ENCODE measurements at regions not wholly inside any gene's neighbourhood (a gene's known extent, or its start where the extent isn't known, plus 50 kb on each side); places are given as distances from the start of the nearest gene placed in this dataset.
"Not testable (repeated sequence)": the region's sequence is repeated elsewhere in the genome, so short reads cannot be mapped to it uniquely, and the experiment has no call there.

DNA sequence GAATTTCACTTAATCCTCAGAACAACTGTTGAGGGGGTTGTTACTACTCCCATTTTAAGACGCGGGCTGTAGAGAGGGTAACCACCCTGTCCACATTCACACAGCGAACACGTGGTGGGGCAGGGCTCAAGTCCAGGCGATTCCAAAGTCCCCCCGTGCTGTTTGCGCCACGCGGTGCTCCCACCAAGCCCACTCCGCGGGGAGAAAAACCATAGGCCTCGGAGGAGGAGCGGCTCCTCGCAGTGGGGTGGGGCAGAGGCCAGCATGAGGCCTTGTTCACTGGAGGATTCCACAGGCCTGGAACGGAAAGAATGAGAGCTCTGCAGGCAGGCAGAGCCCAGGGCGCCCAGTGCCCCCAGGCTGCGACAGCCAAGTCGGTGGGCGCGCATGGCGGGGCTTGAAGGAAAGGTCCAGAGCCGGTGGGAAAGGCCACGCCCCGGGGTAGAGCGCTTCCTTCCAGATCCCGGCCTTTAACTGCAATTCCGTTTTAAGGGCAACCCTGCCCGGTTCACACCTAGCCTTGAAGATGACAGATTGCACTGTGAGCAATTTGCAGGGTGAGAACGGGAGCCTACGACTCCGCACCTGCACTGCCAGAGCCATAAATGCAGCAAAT is 161.8 kb upstream of the TBL1XR1 start:
- peak; percentile 77 for DNase-seq

DNA sequence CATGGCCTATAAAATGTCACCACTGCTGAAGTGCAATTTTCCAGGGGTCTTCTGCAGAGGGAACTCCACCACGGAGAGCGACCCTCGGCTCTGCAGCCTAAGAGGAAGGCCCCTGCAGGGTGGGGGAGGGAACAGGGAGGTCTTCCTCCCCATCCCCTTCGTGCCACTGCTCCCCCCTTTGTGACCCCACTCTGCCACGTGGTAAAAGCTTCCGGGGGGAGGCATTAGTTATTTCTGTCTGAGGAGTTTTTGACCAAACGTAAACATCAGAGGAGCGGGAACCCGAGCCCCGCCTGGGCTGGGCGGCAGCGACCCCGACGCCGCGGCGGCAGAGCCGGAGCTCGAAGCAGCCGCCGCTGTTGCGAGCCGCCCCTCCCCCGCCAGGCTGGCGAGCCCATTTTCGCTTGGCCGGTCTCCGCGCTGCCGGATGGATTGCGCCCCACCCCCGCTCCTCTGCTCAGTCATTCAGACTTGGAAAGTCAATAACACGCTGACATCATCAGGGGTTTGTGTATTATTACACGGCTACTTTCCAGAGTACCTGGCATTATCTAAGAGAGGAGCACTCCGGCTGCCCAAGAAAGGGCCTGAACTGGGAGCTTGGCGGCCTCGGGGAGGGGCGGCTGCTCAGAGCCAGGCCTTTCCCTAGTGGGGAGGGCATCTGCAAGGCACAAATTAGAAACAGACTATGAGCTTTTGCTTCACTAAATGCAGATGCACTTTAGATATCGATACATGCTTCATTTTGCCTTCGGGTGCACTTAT is 162.5 kb upstream of the TBL1XR1 start:
- DNase-seq: peak; percentile 100

DNA sequence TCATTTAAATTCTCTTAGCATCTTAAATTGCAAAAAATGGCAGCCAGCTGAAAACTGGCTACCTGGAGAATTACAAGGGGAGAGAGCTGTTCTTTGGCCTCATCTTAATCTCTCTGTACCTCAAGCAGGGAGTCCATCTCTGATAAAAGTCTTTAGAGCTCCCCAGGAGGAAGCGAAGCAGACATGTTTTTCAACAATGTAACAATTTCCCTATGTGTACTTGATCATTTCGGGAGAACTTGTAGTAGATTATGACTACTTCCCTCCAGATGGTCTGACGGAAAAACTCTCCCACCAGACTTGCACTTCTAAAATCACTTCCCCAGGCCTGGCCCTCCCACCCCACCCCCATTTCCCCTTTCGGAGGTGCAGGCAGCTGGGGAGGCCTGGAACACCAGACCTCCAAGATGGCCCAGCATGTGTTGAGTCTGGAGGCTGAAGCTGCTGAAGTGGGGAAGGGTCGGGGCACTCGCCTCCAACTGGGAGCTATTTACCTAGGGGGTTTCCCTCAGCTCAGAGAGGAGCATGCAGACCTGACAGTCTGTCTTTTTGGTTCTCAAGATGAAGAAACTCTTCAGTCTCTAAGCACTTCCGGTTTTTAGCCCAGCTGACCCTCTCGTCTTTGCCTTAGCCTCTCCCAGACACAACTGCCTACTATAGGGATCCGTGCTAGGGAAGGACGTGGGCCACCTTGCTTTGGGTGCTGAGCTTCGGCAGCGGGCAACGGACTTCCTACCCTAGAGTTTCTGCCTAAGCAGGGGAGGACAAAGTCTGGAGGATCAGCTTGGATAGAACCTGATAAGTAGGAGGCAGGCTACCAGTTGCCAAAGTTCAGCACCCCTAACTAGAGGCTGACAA is 164.0 kb upstream of the TBL1XR1 start:
- no peak for DNase-seq

DNA sequence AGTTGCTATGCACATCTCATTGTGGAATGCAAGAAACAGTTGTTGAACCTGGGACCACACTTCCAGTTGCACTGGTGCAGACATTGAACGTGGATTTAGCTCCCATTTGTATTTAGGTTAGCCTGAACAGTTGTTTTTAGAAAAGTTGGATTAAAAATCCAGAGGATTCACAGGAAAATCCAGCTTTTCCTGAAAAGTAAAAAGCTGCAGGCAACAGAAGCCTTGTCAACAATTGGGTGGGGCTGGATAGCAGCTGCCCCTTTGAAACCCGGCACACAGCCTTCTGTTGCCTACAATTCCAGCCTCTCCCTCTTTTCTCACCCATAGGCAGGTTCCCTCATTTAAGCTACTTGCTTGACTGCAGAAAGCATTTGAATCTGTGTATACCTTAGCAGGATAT is 165.3 kb upstream of the TBL1XR1 start:
- no peak for DNase-seq

DNA sequence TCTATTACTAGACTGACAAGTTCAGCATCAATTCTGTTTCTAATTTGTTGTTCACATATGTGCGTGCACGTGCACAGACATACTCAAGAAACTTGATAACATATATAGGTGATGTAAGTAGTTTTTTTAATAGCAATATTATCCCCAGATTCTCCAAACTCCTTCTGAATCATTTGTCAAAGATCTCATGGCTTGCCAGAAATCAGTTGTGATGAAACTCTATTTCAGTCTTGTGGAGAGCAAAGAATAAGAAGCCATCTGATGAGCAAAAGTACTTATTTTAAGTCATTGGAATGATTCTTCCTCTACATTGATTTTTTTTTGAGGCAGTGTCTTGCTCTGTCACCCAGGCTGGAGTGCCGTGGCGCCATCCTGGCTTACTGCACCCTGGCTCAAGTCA is 167.0 kb upstream of the TBL1XR1 start:
- no peak for DNase-seq

DNA sequence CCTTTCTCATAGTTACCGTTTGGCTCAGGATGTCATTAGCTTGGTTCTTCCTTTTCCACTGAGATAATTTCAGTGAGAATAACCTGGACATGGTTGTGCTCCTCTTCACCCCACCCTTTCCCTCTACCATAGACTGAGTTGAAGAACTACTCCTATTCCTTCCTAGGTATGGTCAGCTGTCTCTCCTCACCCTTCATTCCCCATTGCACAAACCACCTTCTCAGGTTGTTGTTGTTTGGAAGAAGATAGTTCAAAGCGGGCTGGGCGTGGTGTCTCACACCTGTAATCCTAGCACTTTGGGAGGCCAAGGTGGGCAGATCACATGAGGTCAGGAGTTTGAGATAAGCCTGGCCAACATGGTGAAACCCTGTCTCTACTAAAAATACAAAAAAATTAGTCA is 168.0 kb upstream of the TBL1XR1 start:
- DNase-seq: not testable (repeated sequence)

DNA sequence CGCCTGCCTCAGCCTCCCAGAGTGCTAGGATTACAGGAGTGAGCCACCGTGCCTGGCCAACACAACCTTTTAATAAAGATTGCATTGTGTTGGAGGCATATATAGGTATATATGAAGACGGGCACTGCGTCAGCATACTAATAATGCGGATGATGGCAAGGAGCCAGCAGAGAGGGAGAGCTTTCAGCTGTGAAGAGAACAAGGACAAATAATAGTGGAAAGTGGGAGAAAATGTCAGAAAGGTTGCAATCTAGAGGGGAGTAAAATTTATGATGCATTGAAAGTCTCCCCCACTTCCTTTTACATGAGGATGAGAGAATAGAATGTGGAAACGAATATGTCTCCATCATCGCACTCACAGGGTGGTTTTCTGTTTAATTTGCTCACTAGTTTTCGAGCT is 170.5 kb upstream of the TBL1XR1 start:
- no peak for DNase-seq

DNA sequence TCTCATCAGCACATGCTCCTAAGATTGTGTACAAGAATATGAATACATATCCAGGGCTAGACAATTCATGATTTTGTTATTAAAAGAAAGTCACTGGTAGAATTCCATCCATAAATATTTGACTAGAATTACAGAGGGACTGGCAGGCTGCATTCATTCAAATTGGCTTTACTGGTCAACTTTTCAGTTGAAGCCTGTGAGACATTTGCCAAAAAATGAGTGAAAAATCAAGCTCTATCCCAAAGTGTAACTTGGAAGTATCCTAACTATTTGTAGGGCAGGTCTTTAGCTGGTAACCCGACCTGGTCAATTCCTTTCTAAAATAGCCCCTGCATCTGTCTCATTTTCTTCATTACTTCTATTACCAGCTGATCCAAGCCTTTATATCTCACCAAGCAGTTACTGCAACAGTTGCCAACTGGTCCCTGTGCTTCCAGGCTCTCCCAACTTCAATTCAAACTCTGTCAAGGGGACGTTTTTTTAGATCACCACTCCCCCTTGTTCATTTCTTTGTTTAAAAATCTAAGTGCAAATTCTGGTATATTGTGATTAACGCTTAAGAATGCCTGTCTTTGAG is 173.1 kb upstream of the TBL1XR1 start:
- DNase-seq: no peak

DNA sequence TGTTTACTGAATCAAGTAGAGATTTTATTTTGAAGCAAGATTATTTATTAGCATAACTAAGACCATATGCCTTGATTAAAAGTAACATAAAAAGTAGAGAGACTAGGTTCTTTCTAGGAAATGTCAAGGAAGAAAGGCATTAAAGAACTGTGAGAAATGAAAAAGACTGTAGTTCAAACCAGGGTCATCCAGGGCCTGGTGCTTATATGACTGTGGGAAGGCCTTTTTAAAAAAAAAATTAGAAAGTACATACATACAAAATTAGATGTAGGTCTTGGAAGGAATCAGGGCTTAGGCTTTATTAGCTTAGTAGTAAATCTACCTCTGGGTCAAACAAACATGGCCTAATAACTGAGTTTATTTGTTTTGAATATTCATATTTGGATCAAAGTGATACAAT is 173.9 kb upstream of the TBL1XR1 start:
- no peak for DNase-seq

DNA sequence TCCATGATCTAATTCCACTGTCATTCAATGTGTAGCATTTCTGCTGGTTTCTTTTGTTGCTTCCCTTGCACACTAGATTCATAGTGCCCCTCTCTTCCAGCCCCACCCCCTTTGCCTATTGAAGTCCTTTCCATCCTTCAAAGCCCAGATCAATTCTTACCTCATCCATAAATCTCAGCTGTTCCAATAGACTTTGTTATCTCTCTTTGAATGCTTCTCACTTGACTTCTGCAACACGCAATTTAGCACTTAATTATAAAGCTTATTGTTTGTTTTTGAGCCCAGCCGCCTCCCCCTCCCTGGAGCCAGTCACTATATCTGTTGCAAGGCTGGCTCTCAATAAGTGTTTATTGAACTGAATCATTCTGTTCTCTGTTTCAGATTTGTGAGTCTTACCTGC is 174.6 kb upstream of the TBL1XR1 start:
- DNase-seq: peak; percentile 87

DNA sequence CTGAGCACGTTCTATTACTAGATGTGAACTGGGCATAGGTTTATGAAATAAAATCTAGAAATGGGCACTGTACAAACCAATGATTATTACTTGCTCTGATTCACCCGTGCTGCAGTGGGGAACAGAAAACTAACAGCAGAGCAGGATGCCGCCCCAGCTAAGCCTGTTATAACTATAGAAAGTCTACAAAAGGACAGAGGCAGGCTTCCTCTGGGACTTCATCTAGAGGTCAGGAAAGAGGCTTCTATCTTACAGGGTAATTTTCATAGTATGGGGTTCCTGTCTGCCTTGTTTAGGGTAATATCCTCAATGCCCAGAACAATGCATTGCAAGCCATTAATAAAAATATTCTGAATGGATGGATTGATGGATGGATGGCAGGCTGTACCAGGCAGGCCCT is 177.0 kb upstream of the TBL1XR1 start:
- DNase-seq: no peak

DNA sequence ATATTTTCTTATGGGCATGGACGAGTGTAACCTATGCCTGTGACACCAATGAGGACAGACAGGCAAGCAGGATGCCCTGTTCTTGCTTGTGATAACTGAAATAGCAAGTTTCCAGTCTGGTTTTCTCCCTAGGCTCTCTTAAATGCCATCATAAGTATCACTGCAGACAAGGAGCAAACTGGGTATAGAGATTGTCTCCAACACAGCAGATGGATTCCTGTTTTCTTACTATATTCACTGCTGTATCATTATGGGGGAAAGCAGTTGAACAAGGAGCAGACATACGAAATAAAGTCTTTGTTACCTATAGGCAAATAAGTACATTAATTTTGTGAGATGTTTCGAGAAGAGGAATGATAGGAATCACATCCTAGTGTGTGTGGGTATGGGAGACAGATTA is 178.0 kb upstream of the TBL1XR1 start:
- DNase-seq: no peak

DNA sequence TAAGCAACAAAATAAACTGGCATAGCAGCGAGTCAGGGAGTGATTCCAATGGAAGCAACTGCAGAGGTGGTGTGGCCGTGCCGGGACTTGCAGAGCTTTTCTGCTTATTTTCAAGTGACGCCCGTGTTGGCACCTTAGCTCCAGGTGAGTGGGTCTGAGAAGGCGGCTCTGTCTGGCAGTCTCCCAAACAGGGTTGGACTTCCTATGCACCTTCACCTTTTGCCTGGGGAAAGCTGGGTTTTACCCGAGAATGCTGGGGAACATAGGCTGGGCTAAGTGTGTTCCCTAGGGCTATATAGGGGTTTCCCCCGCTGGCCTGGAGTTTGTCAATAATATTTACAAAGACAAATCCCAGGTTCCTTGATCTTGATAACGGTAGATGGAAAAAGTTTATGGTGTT is 179.9 kb upstream of the TBL1XR1 start:
- DNase-seq: peak; percentile 39

DNA sequence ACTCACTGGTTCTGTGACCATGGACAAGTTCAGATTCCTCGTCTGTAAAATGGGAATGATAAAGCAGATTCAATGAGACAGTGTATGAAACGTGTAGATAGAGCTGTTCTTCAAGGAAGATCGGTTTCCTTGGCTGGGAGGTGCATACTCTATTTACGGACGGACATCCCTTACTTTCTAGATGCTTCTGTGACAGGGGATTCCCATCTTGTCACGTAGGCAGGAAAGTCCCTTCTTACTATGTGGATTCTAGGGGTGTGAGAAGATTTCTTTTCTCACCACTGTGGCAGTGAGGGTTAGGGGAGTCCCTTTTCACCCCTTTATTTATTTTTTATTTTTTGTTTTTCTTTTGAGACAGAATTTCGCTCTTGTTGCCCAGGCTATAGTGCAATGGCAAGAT is 180.9 kb upstream of the TBL1XR1 start:
- no peak for DNase-seq

DNA sequence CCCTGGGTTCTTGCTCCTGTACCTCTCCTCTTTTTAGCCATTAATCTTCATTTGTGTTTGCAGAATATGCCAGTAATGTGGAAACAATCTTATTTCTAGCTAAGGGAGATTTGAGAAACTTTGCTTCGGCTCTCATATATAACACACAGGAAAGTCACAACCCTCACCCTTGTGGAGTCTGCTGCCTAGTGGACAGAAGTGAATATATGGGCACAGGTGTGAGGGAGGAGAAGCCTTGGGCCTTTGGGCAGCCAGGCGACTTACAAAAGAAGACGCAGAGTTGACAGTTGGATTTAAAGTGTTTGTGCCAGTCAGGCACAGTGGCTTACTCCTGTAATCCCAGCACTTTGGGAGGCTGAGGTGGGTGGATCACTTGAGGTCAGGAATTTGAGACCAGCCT is 181.8 kb upstream of the TBL1XR1 start:
- DNase-seq: no peak

DNA sequence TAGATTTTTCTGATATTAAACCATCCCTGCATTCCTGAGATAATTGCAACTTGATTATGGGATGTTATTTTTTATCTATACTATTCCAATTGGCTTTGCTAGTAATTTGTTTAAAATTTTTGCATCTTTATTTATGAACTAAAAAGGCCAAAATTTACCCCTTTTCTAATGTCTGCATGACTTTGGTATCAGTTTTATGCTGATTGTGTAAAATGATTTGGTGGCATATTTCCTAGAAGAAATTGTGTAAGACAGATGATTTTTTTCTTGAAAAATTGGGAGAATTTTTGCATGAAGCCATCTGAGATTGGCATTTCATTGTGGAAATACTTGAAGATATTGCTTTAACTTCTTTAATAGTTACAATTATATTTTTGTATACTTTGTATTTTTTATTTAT is 183.8 kb upstream of the TBL1XR1 start:
- DNase-seq: no peak

DNA sequence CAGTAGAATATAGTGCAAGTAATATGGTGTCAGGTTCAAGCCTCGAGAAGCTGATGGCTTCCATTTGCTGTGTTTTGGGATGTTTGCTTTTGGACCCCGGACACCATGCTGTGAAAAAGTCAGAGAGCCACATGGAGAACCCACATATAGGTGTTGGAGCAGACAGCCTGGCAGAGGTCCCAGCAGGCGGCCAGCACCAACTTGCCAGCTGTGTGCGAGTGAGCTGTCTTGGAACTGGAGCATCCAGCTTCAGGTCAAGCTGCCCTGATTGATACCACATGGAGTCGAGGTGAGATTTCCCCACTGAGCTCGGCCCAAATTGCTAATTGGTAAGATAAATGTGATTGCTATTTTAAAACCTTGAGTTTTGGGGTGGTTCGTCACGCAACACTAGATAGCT is 185.7 kb upstream of the TBL1XR1 start:
- DNase-seq: no peak

DNA sequence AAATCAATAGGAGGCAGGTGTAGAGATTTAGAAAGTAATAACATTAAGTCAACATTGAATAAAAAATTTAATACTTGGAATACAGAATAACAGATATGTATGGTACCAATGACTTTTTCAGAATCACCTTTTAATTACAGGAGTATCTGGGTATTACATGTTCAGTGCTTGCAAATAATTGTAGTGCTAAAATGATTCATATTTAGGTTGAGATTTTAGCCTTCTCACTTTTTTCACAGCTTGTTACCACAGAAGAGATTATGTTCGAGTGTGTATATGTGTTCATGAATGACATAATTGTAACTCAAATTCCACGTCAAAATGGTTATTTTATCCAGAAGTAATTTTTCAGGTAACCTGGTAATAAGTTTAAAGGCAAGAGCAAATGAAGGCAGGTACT is 187.9 kb upstream of the TBL1XR1 start:
- DNase-seq: no peak

DNA sequence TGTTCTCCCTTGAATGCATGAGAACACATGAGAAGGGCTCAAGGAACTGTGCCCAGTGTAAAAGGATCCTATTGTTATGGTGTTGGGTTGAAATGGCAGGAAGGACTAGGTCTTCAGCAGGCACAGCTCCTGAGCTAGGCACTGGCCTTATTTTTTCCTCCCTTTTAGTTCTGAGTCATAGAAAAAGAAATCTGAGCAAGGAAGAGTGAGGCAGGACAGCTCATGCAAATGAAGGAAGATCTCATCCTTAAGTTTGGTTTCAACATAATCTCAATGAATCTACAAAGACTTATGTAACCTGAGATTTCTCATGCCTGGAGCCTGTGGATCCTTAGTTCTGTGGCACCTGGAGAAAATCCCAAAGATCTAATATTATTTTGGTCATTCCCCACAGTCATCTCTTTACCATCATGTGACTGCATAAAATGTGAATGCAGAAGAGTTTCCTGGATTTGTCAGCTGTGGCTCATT is 188.6 kb upstream of the TBL1XR1 start:
- no peak for DNase-seq

DNA sequence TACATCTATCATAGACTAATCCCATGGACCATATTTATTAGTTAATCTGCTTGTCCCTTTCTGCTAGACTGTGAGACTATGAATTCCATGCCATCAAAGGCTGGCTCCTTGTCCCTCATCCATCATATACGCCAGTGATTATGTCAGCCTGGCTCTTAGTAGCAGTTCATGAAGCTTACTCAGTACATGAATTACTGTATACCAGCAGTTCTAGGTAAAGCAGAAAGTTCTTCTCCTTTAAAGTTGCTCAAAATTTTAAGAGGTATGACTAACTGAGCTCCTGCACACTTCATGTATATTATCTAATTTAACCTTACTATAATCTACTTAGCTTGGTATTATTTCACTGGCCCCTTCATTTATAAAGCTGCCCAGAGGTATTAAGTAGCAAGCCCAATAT is 190.9 kb upstream of the TBL1XR1 start:
- DNase-seq: no peak

DNA sequence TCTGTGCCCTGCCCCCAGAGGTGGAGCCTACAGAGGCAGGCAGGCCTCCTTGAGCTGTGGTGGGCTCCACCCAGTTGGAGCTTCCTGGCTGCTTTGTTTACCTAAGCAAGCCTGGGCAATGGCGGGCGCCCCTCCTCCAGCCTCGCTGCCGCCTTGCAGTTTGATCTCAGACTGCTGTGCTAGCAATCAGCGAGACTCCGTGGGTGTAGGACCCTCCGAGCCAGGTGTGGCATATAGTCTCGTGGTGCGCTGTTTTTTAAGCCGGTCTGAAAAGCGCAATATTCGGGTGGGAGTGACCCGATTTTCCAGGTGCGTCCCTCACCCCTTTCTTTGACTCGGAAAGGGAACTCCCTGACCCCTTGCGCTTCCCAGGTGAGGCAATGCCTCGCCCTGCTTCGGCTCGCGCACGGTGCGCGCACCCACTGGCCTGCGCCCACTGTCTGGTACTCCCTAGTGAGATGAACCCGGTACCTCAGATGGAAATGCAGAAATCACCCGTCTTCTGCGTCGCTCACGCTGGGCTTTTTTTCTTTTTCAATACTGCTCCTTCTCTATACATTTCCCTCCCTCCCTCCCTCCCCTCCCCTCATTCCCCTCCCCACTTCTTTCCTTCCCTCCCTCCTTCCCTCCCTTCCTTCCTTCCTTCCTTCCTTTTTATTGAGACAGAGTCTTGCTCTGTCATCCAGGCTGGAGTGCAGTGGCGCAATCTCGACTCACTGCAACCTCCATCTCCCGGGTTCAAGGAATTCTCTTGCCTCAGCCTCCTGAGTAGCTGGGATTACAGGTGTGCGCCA is 197.1 kb upstream of the TBL1XR1 start:
- DNase-seq: not testable (repeated sequence)

DNA sequence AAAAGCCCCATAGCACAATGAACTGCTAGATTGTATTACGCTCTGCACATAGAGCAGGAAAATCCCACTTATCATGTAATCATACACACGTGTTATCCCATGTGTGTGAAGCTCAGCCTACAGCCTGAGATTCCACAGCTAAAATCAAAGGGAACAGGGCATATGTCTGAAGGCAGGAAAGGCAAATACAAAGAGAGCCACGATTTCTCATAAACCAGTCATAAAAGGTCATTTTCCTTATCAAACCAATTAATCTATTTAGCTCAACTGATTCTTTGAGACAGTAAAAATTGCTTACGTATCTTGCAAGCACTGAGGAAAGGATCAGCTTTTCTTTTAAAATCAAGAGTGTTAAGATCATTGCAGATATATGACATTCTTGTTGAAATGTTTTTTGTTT is 199.5 kb upstream of the TBL1XR1 start:
- DNase-seq: no peak

DNA sequence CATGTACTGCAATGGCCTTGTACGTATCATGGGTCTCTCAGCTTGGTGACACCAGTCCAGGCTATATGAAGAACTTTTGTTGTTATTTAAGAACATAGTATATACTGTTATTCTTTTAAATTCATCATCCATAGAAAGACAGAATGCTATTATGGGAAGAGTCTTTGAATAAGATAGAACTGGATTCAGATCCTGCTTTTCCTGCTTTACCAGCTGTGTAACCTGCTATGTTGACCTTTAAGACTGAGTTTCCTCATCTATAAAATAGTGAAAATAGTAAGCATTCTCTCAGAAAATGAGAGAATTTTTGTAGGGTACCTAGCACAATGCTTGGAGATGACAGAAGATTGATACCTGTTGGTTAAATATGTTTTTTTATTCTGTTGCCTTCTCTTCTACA is 204.1 kb upstream of the TBL1XR1 start:
- DNase-seq: no peak
